Suprapubic skin (tissue), 4 donors: ENCODE measurements at regions not wholly inside any gene's neighbourhood (a gene's known extent, or its start where the extent isn't known, plus 50 kb on each side); places are given as distances from the start of the nearest gene placed in this dataset.

Experiments used
- POLR2A ChIP-seq, 2 donors: fragments of 450-650 bp; IDR thresholded peaks; one replicate each; pipeline ENCODE4 v1.6.1; 2017; ENCODE audit warnings: antibody characterized with exemption in 2 of 2, mild to moderate bottlenecking in 2 of 2, moderate library complexity in 2 of 2
- POLR2AphosphoS5 ChIP-seq, 3 donors: sonication (generic); formaldehyde crosslinking; IDR thresholded peaks; one replicate each; pipeline ENCODE4 v1.6.1; 2017; ENCODE audit warnings: antibody characterized with exemption in 3 of 3
- TF ChIP-seq, protein P1 (sequence below), 2 donors: fragments of 200-600 bp in 1 of 2; fragments of 450-650 bp in 1 of 2; sonication (generic) in 1 of 2; IDR thresholded peaks; one replicate each; pipeline ENCODE4 v1.5.1; 2016 to 2019; ENCODE audit warnings: antibody characterized with exemption in 2 of 2, mild to moderate bottlenecking in 1 of 2, moderate library complexity in 1 of 2

GRCh38 chr12:4985820-4986219 lies 57.9 kb upstream of the KCNA5 start:
- TF ChIP-seq, protein P1, sequence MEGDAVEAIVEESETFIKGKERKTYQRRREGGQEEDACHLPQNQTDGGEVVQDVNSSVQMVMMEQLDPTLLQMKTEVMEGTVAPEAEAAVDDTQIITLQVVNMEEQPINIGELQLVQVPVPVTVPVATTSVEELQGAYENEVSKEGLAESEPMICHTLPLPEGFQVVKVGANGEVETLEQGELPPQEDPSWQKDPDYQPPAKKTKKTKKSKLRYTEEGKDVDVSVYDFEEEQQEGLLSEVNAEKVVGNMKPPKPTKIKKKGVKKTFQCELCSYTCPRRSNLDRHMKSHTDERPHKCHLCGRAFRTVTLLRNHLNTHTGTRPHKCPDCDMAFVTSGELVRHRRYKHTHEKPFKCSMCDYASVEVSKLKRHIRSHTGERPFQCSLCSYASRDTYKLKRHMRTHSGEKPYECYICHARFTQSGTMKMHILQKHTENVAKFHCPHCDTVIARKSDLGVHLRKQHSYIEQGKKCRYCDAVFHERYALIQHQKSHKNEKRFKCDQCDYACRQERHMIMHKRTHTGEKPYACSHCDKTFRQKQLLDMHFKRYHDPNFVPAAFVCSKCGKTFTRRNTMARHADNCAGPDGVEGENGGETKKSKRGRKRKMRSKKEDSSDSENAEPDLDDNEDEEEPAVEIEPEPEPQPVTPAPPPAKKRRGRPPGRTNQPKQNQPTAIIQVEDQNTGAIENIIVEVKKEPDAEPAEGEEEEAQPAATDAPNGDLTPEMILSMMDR (IDR thresholded peaks at IDR 0.05) = no peak
- TF ChIP-seq POLR2A (IDR thresholded peaks at IDR 0.05) (no peak), POLR2AphosphoS5 (IDR thresholded peaks at IDR 0.05) (no peak)
